T-cell (primary cell): ENCODE measurements at regions not wholly inside any gene's neighbourhood (a gene's known extent, or its start where the extent isn't known, plus 50 kb on each side); places are given as distances from the start of the nearest gene placed in this dataset.

Experiments used
- ATAC-seq, 4 experiments: fragments of 200-7000 bp in 3 of 4; fragments of 150-1000 bp in 1 of 4; cut with Tn5 transposase; replicated peaks in 1 of 4; 1 replicate in 3 of 4; 2 replicates in 1 of 4; pipeline ENCODE4 v1.10.0; 2021; ENCODE audit warnings: moderate library complexity in 3 of 4, mild to moderate bottlenecking in 2 of 4, moderate number of reproducible peaks in 1 of 4
- CTCF ChIA-PET, 2 donors: fragments of 300-600 bp; sonication (Branson Sonifier 250); formaldehyde crosslinking; loops; one replicate each; lab custom pipeline; 2022; ENCODE audit warnings: antibody characterized with exemption in 2 of 2; lab: Charles Lee
- POLR2A ChIA-PET, 2 donors: fragments of 300-600 bp; sonication (Branson Sonifier 250); formaldehyde crosslinking; loops; one replicate each; lab custom pipeline; 2022; ENCODE audit warnings: antibody characterized with exemption in 2 of 2; lab: Charles Lee
- DNase-seq, 35 experiments: peaks; one replicate each; pipeline versions ENCODE4 v3.0.0 to v3.0.0-alpha.2; 2013 to 2023
- H3K27ac ChIP-seq: one replicate; pipeline ENCODE4 v1.5.1; 2013; ENCODE audit warnings: low read length
- H3K27me3 ChIP-seq, 2 experiments: replicated peaks in 1 of 2; 1 replicate in 1 of 2; 2 replicates in 1 of 2; pipeline versions ENCODE4 v1.6.1 to v1.7.0; 2013; ENCODE audit warnings: low read length in 1 of 2, mixed read lengths in 1 of 2; ENCODE audit not compliant: control insufficient read depth in 2 of 2, insufficient read depth in 2 of 2; ENCODE audit errors: extremely low read depth in 1 of 2
- H3K36me3 ChIP-seq, 2 donors: 1 replicate in 1 of 2; 2 replicates in 1 of 2; pipeline versions ENCODE4 v1.6.1 to v1.7.0; 2013; ENCODE audit warnings: low read length in 1 of 2; ENCODE audit not compliant: control insufficient read depth in 2 of 2, insufficient read depth in 1 of 2; ENCODE audit errors: extremely low read depth in 1 of 2
- H3K4me1 ChIP-seq, 2 experiments: 1 replicate in 1 of 2; 2 replicates in 1 of 2; pipeline versions ENCODE4 v1.6.1 to v1.7.0; 2013; ENCODE audit warnings: low read length in 2 of 2, mixed read lengths in 1 of 2; ENCODE audit not compliant: insufficient read depth in 2 of 2, control insufficient read depth in 1 of 2; ENCODE audit errors: extremely low read depth in 1 of 2
- H3K4me3 ChIP-seq, 2 donors: 1 replicate in 1 of 2; 2 replicates in 1 of 2; pipeline versions ENCODE4 v1.5.1 to v1.7.0; 2013; ENCODE audit warnings: mild to moderate bottlenecking in 2 of 2, low read length in 1 of 2, moderate library complexity in 1 of 2; ENCODE audit not compliant: control insufficient read depth in 1 of 2; ENCODE audit errors: extremely low read depth in 1 of 2
- H3K9me3 ChIP-seq: 2 replicates; pipeline ENCODE4 v1.7.0; 2013
- H3K27ac Mint-ChIP-seq, 2 donors: one replicate each; pipeline ENCODE4 v1.8.0; 2020 to 2021; ENCODE audit warnings: mild to moderate bottlenecking in 2 of 2, mixed read lengths in 2 of 2
- H3K27me3 Mint-ChIP-seq, 2 donors: one replicate each; pipeline ENCODE4 v1.8.0; 2021 to 2022; ENCODE audit warnings: mixed read lengths in 2 of 2
- H3K36me3 Mint-ChIP-seq: one replicate; pipeline ENCODE4 v1.8.0; 2021; ENCODE audit warnings: mixed read lengths
- H3K4me1 Mint-ChIP-seq, 3 donors: one replicate each; pipeline ENCODE4 v1.8.0; 2020 to 2022; ENCODE audit warnings: mixed read lengths in 3 of 3, mild to moderate bottlenecking in 1 of 3
- H3K4me3 Mint-ChIP-seq, 3 donors: one replicate each; pipeline ENCODE4 v1.8.0; 2020 to 2022; ENCODE audit warnings: mild to moderate bottlenecking in 3 of 3, mixed read lengths in 3 of 3, moderate library complexity in 3 of 3
- H3K9me3 Mint-ChIP-seq, 3 donors: one replicate each; pipeline ENCODE4 v1.8.0; 2020 to 2022; ENCODE audit warnings: mixed read lengths in 3 of 3
- WGBS: methylation state at CpG from one replicate; pipeline ENCODE4 v1.1.5; 2013; ENCODE audit warnings: missing lambda C conversion rate; ENCODE audit not compliant: insufficient coverage; 5-methylcytosine and 5-hydroxymethylcytosine counted together

DNA sequence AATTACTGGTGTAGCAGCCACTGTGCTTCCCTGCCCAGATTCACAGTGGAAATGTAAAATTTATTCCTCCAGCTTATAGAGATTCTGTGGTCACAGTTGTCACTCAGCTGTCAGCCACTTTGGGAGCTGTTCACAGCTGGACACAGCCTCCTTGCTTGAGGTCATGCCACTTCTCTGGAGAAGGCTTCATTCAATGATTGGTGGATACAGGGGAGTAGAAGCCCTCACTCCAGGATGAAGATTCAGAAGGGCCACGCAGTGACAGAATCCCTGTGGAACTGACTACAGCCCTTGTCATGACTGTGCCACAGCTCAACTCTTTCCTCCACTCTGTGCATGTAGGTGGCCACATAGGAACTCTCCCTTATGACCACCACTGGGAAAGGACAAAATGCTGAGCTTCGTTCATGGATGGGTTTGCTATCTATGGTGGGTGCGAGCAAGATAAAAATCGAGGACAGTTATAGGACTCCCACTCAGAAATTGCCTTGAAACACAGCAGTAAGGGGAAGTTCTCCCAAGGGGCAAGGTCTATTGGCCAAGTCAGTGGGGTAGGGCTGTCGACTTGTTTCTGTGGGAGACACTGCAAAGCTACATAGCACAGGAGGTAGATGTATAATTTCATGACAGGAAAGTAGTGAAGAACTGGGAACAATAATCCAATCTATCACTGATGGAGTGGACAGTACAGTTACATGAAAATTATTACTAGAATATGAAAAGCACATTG, 98.7 kb downstream of the CCNA1 start:
- no peaks in the 10 kb centered on the region for H3K36me3 Mint-ChIP-seq
- H3K27me3 ChIP-seq, result no peaks in the 10 kb centered on the region
- peaks cover 0 to 4% (median 2%) of the 10 kb centered on the region in 3 donors for H3K9me3 Mint-ChIP-seq
- WGBS, result 0% methylated on average over 1 of the region's 5 CpGs
- H3K27me3 Mint-ChIP-seq, result no peaks in the 10 kb centered on the region
- no peak overlapping the region for H3K4me3 ChIP-seq
- ATAC-seq (no peak), DNase-seq (no peak)
- no peak overlapping the region for H3K4me3 Mint-ChIP-seq
- no peak overlapping the region for H3K27ac Mint-ChIP-seq
- H3K4me1 Mint-ChIP-seq, result no peaks in the 10 kb centered on the region
- ChIA-PET CTCF (no interaction called here), POLR2A (no interaction called here)
- H3K27ac ChIP-seq, result no peak overlapping the region
- no peaks in the 10 kb centered on the region for H3K9me3 ChIP-seq
- no peaks in the 10 kb centered on the region for H3K4me1 ChIP-seq
- no peaks in the 10 kb centered on the region for H3K36me3 ChIP-seq

DNA sequence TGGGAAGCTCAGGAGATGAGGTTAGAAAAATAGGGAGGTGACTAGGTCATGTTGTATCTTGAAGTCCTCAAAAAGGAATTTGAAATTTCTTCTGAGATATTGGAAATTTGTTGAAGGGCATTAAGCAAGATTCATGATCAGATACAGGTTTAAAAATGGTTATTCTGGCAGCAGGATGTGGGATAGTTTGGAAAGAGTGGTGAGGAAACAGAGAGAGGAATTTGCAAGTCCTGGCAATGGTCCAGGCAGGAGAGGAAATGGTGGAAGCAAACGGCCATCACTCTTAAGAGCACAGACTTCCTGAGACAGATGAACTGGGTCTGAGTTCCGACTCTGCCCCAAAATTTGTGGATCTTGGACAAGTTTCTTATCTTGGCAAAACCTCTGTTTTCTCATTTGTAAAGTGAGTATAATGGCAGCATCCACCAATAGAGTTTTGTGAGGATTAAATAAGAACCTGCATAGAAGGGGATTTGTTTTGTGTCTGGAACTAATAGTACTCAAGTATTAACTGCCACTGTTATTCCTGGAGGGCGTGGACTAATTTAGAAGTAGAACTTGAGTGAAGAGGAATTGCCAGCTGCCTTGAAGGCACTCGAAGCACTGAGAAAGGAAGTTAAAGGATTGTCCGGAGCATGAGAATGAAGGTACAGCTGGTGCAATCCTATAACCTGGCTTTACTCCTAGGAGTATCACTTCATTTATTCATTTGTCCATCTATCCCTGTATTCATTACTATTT, 99.6 kb downstream of the CCNA1 start:
- no peaks in the 10 kb centered on the region for H3K4me1 ChIP-seq
- 25% methylated on average over 4 of the region's 5 CpGs for WGBS
- H3K4me3 ChIP-seq, result no peak overlapping the region
- no peaks in the 10 kb centered on the region for H3K27me3 ChIP-seq
- H3K27ac ChIP-seq, result no peak overlapping the region
- no peaks in the 10 kb centered on the region for H3K9me3 ChIP-seq
- no peak for ATAC-seq
- H3K9me3 Mint-ChIP-seq, result peaks cover 0 to 4% (median 0%) of the 10 kb centered on the region in 3 donors
- no peak overlapping the region for H3K4me3 Mint-ChIP-seq
- H3K36me3 Mint-ChIP-seq, result no peaks in the 10 kb centered on the region
- H3K27me3 Mint-ChIP-seq, result no peaks in the 10 kb centered on the region
- H3K4me1 Mint-ChIP-seq, result no peaks in the 10 kb centered on the region
- CTCF ChIA-PET, result no interaction called here
- no peaks in the 10 kb centered on the region for H3K36me3 ChIP-seq
- no peak for DNase-seq
- H3K27ac Mint-ChIP-seq, result no peak overlapping the region
- POLR2A ChIA-PET, result no interaction called here

DNA sequence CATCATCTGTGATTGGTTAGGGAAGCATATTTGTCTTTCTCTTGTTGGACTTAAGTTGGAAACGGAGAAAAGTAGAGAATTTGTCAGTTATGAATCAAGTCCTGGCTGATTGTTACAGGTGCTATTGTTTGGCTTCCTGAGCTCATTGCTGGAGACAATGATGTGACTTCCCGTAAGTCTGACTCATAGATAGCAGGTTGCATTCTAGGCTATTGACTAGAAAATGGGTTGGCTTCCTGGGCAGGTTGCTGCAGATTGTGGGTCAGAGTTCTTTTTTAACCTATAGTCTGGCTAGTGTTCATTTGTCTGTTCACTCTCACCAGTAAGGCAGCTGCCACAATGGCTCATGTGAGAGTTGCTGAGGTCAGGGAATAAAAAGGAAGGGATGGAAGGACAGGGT, 101.5 kb downstream of the CCNA1 start:
- no peaks in the 10 kb centered on the region for H3K4me1 Mint-ChIP-seq
- ChIA-PET CTCF (interaction anchor here in 1 of 2 donors (0.8 kb wide), 1 partner anchor 9 kb away, joined by 3 read pairs; no protein-coding TSS in a partner anchor), POLR2A (no interaction called here)
- Histone ChIP-seq H3K9me3 (no peaks in the 10 kb centered on the region), H3K4me1 (no peaks in the 10 kb centered on the region), H3K27ac (no peak overlapping the region), H3K36me3 (no peaks in the 10 kb centered on the region), H3K27me3 (no peaks in the 10 kb centered on the region), H3K4me3 (no peak overlapping the region)
- DNase-seq, result no peak
- no peaks in the 10 kb centered on the region for H3K36me3 Mint-ChIP-seq
- 80% methylated on average over 2 of the region's 2 CpGs for WGBS
- no peak overlapping the region for H3K4me3 Mint-ChIP-seq
- H3K27ac Mint-ChIP-seq, result no peak overlapping the region
- ATAC-seq, result no peak
- H3K27me3 Mint-ChIP-seq, result no peaks in the 10 kb centered on the region
- H3K9me3 Mint-ChIP-seq, result peaks cover 4 to 11% (median 9%) of the 10 kb centered on the region in 3 donors

DNA sequence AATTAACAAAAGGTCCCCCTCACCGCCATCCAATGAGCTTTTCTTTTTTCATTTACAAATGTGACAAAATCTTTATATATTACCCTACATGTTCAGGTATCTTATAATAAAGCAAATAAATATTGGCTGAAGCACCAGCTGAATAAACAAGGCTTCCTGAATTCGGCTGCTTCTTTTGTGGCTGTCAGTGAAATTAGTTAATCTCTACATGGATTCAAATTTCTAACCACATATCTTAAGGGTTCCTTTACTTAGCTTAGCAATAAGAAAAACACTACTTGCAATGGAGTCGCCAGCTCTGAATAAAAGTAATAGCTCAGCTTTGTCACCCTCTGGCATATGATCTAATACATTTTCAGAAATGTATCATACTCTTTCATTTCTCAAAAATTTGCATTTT, 104.3 kb downstream of the CCNA1 start:
- DNase-seq (no peak), ATAC-seq (no peak)
- H3K27ac ChIP-seq, result no peak overlapping the region
- no peaks in the 10 kb centered on the region for H3K27me3 ChIP-seq
- peaks cover 4% of the 10 kb centered on the region for H3K9me3 ChIP-seq
- H3K4me1 ChIP-seq, result no peaks in the 10 kb centered on the region
- Mint-ChIP-seq H3K36me3 (no peaks in the 10 kb centered on the region), H3K27me3 (no peaks in the 10 kb centered on the region), H3K4me3 (no peak overlapping the region), H3K4me1 (no peaks in the 10 kb centered on the region), H3K9me3 (peaks cover 8 to 25% (median 18%) of the 10 kb centered on the region in 3 donors), H3K27ac (no peak overlapping the region)
- 60% methylated on average over 1 of the region's 3 CpGs for WGBS
- POLR2A ChIA-PET, result no interaction called here
- H3K36me3 ChIP-seq, result no peaks in the 10 kb centered on the region
- CTCF ChIA-PET, result no interaction called here
- no peak overlapping the region for H3K4me3 ChIP-seq

DNA sequence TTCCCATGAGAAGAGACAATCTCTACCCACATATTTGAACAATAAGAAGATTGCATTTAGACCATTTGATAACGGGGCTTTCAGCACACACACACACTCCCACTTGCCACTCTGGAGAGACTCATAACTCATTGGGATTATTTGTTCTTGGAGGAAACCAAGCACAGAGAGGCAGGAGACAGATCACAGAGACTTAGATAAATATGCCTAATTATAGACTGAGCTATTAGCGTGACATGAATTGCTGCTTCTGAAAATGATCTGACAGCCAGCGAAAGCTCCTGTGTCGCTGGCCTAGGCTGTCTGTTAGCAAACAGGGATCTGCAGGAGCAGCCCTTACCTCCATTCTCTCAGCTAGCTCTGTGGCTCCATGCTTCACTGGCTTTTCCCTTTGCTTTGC, 111.4 kb downstream of the CCNA1 start:
- peaks cover 4% of the 10 kb centered on the region in 2 donors for H3K27me3 Mint-ChIP-seq
- WGBS, result 91% methylated on average over 3 of the region's 4 CpGs
- Histone ChIP-seq H3K27me3 (no peaks in the 10 kb centered on the region), H3K27ac (no peak overlapping the region), H3K9me3 (peaks cover 4% of the 10 kb centered on the region), H3K36me3 (no peaks in the 10 kb centered on the region), H3K4me3 (no peak overlapping the region), H3K4me1 (no peaks in the 10 kb centered on the region)
- H3K27ac Mint-ChIP-seq, result no peak overlapping the region
- H3K9me3 Mint-ChIP-seq, result peaks cover 3 to 15% (median 10%) of the 10 kb centered on the region in 3 donors
- H3K36me3 Mint-ChIP-seq, result no peaks in the 10 kb centered on the region
- no peaks in the 10 kb centered on the region for H3K4me1 Mint-ChIP-seq
- H3K4me3 Mint-ChIP-seq, result no peak overlapping the region
- POLR2A ChIA-PET, result no interaction called here
- ATAC-seq (no peak), DNase-seq (no peak)
- CTCF ChIA-PET, result no interaction called here

DNA sequence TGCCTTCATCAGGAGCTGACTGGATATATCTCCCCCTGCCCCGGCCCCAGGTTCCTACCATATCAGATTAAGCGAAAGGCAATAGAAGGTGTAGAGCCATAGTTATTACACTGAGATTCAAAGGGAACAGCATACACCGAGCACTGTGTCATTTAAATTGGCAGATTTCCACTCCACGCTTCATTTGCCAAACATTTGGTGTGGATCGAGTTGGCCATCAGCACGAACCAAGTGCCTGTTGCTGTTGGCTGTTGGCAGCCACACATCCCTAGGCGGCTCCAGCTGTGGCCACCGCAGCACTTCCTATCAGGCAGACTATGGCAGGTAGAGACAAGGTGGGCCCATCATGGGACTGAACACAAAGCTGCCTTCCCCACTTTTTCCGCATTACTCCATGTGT, 115.8 kb downstream of the CCNA1 start:
- peaks cover 0 to 2% (median 0%) of the 10 kb centered on the region in 3 donors for H3K4me1 Mint-ChIP-seq
- H3K27me3 ChIP-seq, result no peaks in the 10 kb centered on the region
- H3K27ac ChIP-seq, result no peak overlapping the region
- no peak for DNase-seq
- POLR2A ChIA-PET, result no interaction called here
- 81% methylated on average over 8 of the region's 9 CpGs for WGBS
- H3K4me1 ChIP-seq, result no peaks in the 10 kb centered on the region
- no peak overlapping the region for H3K4me3 ChIP-seq
- H3K4me3 Mint-ChIP-seq, result no peak overlapping the region
- H3K36me3 Mint-ChIP-seq, result no peaks in the 10 kb centered on the region
- no peaks in the 10 kb centered on the region for H3K9me3 Mint-ChIP-seq
- H3K27me3 Mint-ChIP-seq, result peaks cover 0 to 2% of the 10 kb centered on the region in 2 donors
- CTCF ChIA-PET, result no interaction called here
- no peaks in the 10 kb centered on the region for H3K9me3 ChIP-seq
- ATAC-seq, result no peak
- H3K27ac Mint-ChIP-seq, result no peak overlapping the region
- no peaks in the 10 kb centered on the region for H3K36me3 ChIP-seq
